ENCODE measurements at regions not wholly inside any gene's neighbourhood (a gene's known extent, or its start where the extent isn't known, plus 50 kb on each side); places are given as distances from the start of the nearest gene placed in this dataset.

DNA sequence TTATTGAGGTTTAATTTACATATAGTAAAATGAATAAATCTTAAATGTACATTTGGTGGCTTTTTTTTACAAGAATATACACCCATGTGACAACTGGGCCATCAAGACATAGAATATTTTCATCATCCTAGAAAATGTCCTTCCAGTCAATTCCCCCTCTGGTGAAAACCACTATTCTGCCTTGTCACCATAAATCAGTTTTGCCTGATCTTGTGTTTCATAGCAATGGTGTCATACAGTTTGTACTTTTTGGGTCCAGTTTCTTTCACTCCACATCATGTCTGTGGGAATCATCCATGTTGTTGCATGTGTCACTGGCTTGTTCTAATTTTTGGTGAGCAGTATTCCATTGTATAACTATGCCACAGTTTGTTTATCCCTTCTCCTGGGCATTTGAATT is 133.1 kb downstream of the PDCD6IP start:
- Histone ChIP-seq H3K27me3 (no peaks in the 10 kb centered on the region), H3K27ac (no peak overlapping the region), H3K4me3 (no peak overlapping the region), H3K4me1 (no peaks in the 10 kb centered on the region), H3K9me3 (no peaks in the 10 kb centered on the region), H3K36me3 (no peaks in the 10 kb centered on the region)
- no peak for TF ChIP-seq POLR2A (IDR thresholded peaks at IDR 0.05)
- TF ChIP-seq, protein P1, sequence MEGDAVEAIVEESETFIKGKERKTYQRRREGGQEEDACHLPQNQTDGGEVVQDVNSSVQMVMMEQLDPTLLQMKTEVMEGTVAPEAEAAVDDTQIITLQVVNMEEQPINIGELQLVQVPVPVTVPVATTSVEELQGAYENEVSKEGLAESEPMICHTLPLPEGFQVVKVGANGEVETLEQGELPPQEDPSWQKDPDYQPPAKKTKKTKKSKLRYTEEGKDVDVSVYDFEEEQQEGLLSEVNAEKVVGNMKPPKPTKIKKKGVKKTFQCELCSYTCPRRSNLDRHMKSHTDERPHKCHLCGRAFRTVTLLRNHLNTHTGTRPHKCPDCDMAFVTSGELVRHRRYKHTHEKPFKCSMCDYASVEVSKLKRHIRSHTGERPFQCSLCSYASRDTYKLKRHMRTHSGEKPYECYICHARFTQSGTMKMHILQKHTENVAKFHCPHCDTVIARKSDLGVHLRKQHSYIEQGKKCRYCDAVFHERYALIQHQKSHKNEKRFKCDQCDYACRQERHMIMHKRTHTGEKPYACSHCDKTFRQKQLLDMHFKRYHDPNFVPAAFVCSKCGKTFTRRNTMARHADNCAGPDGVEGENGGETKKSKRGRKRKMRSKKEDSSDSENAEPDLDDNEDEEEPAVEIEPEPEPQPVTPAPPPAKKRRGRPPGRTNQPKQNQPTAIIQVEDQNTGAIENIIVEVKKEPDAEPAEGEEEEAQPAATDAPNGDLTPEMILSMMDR (IDR thresholded peaks at IDR 0.05): no peak
- TF ChIP-seq EP300 (IDR thresholded peaks at IDR 0.05): no peak
- DNase-seq (ENCODE audit: low spot score in 2 of 2): no peak

DNA sequence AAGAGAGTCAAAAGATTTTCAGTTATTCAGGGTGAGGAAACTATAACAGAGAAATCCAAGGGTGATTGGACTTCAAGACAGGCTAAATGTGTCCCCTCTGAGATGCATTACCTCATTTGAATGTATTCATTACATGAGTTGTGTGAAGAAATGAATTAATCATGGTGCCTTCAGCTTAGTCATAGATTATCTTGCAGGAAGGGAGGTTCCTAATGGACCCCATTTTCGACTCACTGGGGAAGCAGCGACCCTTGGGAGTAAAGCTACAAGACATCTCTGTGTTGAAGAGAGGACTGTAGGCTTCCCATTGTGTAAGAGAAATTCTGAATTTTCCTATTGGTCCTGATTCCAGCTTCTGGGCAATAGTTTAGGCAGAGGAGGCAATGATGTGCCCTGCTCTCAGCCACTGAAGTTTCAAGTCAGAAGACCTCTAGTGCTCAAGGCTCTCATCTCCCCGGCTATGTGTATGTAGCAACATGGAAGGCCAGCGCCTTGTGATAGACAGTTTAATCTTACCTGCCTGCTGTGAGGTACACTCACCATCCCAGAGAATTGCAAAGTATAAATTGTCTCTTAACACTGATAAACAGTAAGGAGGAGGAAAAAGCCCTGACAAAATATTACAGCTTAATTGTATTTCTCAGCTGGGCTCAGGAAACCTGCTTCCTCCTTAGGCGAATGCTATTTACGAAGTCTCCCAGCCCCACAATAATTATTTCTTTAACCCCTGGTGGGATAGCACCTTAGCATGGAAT is 133.8 kb downstream of the PDCD6IP start:
- no peaks in the 10 kb centered on the region for H3K27me3 ChIP-seq
- 72 to 79% methylated on average over 6 of the region's 6 CpGs for whole genome bisulfite sequencing, 2 donors

DNA sequence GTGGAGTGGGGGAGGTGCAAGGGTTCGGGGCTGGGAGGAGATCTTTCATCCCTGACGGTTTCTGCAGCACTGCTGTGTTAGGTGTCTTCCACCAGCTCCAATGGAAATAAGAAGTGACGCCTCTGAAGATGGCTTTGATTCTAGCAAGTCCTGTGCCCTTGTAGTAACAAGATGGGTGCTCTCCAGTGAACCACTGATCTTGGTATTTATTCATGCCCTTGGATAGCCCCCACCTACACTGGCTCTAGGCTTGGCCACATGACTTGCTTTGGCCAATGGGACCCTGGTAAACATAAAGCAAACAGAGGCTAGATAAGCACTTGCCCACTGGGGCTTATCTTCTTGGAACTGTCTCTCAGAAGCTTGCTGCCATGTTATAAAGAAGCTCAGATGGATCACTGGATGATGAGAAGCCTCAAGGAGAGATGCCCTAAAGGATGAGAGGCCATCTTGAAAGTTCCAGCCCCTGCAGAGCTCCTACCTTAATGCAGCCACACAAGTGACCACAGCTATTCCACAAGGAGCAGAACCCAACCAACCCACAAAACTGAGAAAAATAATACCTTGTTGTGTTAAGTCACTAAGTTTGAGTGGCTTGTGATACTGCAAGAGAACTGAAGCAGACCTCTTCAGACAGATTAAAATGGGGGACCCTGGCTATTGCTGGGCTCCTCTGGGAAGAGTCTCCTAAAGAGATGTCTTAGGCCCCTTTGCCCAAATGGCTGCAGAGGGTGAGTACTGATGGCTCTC is 137.9 kb downstream of the PDCD6IP start:
- TF ChIP-seq EP300 (IDR thresholded peaks at IDR 0.05) (no peak), POLR2A (IDR thresholded peaks at IDR 0.05) (no peak)
- TF ChIP-seq, protein P1 (IDR thresholded peaks at IDR 0.05): no peak
- H3K4me1 ChIP-seq: no peaks in the 10 kb centered on the region
- no peaks in the 10 kb centered on the region for H3K36me3 ChIP-seq
- no peak for DNase-seq (ENCODE audit: low spot score in 2 of 2)
- H3K9me3 ChIP-seq: no peaks in the 10 kb centered on the region
- H3K27ac ChIP-seq: no peak overlapping the region
- WGBS, 2 donors: 75 to 77% methylated on average over 3 of the region's 3 CpGs
- no peaks in the 10 kb centered on the region for H3K27me3 ChIP-seq
- H3K4me3 ChIP-seq: no peak overlapping the region

More for the DNA sequence above, 133.8 kb downstream of the PDCD6IP start:
- H3K4me1 ChIP-seq: no peaks in the 10 kb centered on the region
- no peak for DNase-seq (ENCODE audit: low spot score in 2 of 2)
- no peak overlapping the region for H3K4me3 ChIP-seq
- H3K36me3 ChIP-seq: no peaks in the 10 kb centered on the region
- H3K9me3 ChIP-seq: no peaks in the 10 kb centered on the region
- no peak for TF ChIP-seq POLR2A (IDR thresholded peaks at IDR 0.05)
- no peak for TF ChIP-seq EP300 (IDR thresholded peaks at IDR 0.05)
- TF ChIP-seq, protein P1 (IDR thresholded peaks at IDR 0.05): no peak
- H3K27ac ChIP-seq: no peak overlapping the region

DNA sequence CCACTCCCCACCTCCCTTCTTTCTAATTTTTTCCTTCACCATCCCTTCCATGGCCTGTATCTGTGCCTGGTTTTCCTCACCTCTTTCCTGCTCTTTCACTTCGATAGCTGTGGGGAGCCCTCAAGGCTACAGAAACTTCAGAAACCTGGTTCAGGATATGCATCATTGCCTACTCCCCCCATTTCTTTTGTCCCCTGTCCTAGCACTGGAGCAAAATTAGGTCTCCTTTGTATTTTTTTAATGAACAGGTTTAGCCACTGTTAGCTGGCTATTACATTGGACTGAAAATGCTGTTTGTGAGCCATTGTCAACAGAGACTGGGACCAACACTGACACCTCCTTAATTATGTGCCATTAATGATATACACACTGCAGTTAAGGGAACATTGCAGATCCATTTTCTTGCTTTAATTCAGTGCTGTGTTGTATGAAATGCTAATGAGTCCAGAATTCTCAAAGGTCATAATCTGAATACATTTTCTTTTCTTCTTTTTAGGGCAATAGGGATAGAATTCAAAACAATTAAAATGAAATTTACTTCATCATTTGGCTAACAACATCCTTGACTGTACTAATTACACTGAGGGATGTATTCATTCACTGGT is 138.6 kb downstream of the PDCD6IP start:
- Histone ChIP-seq H3K9me3 (no peaks in the 10 kb centered on the region), H3K36me3 (no peaks in the 10 kb centered on the region), H3K27me3 (no peaks in the 10 kb centered on the region), H3K4me1 (no peaks in the 10 kb centered on the region), H3K4me3 (no peak overlapping the region), H3K27ac (no peak overlapping the region)
- 40 to 42% methylated on average over 1 of the region's 1 CpG for WGBS, 2 donors
- no peak for DNase-seq (ENCODE audit: low spot score in 2 of 2)
- no peak for TF ChIP-seq POLR2A (IDR thresholded peaks at IDR 0.05)
- TF ChIP-seq, protein P1 (IDR thresholded peaks at IDR 0.05): no peak
- TF ChIP-seq EP300 (IDR thresholded peaks at IDR 0.05): no peak

DNA sequence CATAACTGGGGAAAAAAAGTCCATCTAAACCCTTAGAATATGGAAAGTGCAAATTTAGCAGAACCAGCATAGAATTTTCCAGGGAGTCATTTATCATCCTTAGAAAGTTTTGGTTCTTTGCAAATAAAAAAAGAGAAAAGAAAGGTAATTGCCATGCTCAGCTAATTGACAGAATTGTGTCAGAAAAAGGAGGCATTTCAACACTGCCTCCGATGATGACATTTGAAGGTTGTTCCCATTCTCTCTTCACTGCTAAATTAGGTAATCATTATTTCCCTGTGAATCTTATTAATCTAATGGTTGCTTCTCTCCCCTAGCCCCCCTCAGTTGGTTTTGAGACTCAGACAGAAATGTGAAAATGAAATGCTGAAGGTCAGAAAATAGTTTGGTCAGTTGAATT is 139.2 kb downstream of the PDCD6IP start:
- H3K4me1 ChIP-seq: no peaks in the 10 kb centered on the region
- TF ChIP-seq POLR2A (IDR thresholded peaks at IDR 0.05) (no peak), EP300 (IDR thresholded peaks at IDR 0.05) (no peak)
- TF ChIP-seq, protein P1 (IDR thresholded peaks at IDR 0.05): no peak
- no peak overlapping the region for H3K4me3 ChIP-seq
- no peaks in the 10 kb centered on the region for H3K9me3 ChIP-seq
- H3K27ac ChIP-seq: no peak overlapping the region
- no peaks in the 10 kb centered on the region for H3K27me3 ChIP-seq
- H3K36me3 ChIP-seq: no peaks in the 10 kb centered on the region
- DNase-seq (ENCODE audit: low spot score in 2 of 2): no peak
- 30 to 56% methylated on average over 1 of the region's 1 CpG for WGBS, 2 donors

Measured in tibial nerve (tissue), 4 donors.